Nephron (organoid): ENCODE measurements at regions not wholly inside any gene's neighbourhood (a gene's known extent, or its start where the extent isn't known, plus 50 kb on each side); places are given as distances from the start of the nearest gene placed in this dataset.

Experiments
- H3K27ac Mint-ChIP-seq, 3 experiments: 2 replicates each; pipeline ENCODE4 v1.8.0; 2020; ENCODE audit warnings: mixed read lengths in 3 of 3, mild to moderate bottlenecking in 2 of 3, moderate library complexity in 1 of 3
- H3K27me3 Mint-ChIP-seq: 2 replicates; pipeline ENCODE4 v1.8.0; 2021; ENCODE audit warnings: low read depth, mild to moderate bottlenecking, moderate library complexity, mixed read lengths
- H3K36me3 Mint-ChIP-seq: 2 replicates; pipeline ENCODE4 v1.8.0; 2020; ENCODE audit warnings: low read depth, mixed read lengths
- H3K4me1 Mint-ChIP-seq: 2 replicates; pipeline ENCODE4 v1.8.0; 2020; ENCODE audit warnings: mixed read lengths
- H3K4me3 Mint-ChIP-seq, 3 experiments: 2 replicates each; pipeline ENCODE4 v1.8.0; 2020; ENCODE audit warnings: mild to moderate bottlenecking in 3 of 3, mixed read lengths in 3 of 3, moderate library complexity in 2 of 3
- H3K9me3 Mint-ChIP-seq: 2 replicates; pipeline ENCODE4 v1.8.0; 2020; ENCODE audit warnings: mixed read lengths
- TF ChIP-seq, protein P1 (sequence below), 3 experiments: fragments of 200-600 bp; sonication (generic); IDR thresholded peaks; one replicate each; pipeline ENCODE4 v1.5.0; 2021; ENCODE audit warnings: antibody characterized with exemption in 3 of 3; ENCODE audit not compliant: unreplicated experiment in 3 of 3

DNA sequence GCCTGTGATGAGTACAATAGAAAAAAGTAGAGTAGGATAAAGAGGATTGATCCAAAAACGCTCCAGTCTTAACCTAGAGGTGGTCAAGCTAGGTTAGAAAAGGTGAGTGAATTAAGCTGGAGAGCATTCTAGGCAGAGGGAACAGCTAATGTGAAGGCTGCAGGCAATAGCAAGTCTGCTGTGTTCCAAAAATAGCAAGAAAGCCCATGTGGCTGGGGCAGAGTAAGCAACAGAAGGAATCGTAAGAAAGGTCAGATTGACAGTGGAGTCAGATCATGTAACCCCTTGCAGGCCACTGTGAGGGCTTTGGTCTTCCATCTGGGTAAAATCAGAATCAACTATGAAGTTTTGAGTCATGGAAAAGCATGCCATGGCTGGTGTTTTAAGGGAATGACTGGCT is 155.0 kb downstream of the OPN5 start:
- no peaks in the 10 kb centered on the region for H3K4me1 Mint-ChIP-seq
- TF ChIP-seq, protein P1, sequence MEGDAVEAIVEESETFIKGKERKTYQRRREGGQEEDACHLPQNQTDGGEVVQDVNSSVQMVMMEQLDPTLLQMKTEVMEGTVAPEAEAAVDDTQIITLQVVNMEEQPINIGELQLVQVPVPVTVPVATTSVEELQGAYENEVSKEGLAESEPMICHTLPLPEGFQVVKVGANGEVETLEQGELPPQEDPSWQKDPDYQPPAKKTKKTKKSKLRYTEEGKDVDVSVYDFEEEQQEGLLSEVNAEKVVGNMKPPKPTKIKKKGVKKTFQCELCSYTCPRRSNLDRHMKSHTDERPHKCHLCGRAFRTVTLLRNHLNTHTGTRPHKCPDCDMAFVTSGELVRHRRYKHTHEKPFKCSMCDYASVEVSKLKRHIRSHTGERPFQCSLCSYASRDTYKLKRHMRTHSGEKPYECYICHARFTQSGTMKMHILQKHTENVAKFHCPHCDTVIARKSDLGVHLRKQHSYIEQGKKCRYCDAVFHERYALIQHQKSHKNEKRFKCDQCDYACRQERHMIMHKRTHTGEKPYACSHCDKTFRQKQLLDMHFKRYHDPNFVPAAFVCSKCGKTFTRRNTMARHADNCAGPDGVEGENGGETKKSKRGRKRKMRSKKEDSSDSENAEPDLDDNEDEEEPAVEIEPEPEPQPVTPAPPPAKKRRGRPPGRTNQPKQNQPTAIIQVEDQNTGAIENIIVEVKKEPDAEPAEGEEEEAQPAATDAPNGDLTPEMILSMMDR (IDR thresholded peaks at IDR 0.05; ENCODE audit: unreplicated experiment in 3 of 3) = no peak
- peaks cover 2% of the 10 kb centered on the region for H3K9me3 Mint-ChIP-seq
- no peaks in the 10 kb centered on the region for H3K36me3 Mint-ChIP-seq
- H3K27me3 Mint-ChIP-seq = no peaks in the 10 kb centered on the region
- H3K27ac Mint-ChIP-seq = no peak overlapping the region
- H3K4me3 Mint-ChIP-seq = no peak overlapping the region

DNA sequence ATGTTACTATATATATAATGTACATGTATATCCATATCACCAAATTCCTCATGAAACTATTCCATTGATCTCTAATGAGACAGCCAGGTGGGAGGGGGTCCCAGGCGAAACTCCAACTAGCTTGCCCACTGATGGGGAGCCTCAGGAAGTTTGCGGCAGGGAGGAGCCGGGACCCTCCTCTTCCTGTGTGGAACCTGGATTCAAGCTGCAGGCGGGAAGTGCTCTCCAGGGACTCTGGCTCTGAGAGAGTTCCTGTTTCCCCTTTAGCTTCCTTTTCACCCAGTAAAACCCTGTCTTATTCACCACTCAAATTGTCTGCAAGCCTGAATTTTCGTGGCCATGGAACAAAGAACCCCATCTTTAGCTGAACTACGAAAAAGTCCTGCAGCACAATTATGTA is 152.2 kb downstream of the OPN5 start:
- H3K4me3 Mint-ChIP-seq = no peak overlapping the region
- no peaks in the 10 kb centered on the region for H3K4me1 Mint-ChIP-seq
- H3K27me3 Mint-ChIP-seq = no peaks in the 10 kb centered on the region
- TF ChIP-seq, protein P1 (IDR thresholded peaks at IDR 0.05; ENCODE audit: unreplicated experiment in 3 of 3) = no peak
- H3K9me3 Mint-ChIP-seq = no peaks in the 10 kb centered on the region
- H3K36me3 Mint-ChIP-seq = no peaks in the 10 kb centered on the region
- no peak overlapping the region for H3K27ac Mint-ChIP-seq

DNA sequence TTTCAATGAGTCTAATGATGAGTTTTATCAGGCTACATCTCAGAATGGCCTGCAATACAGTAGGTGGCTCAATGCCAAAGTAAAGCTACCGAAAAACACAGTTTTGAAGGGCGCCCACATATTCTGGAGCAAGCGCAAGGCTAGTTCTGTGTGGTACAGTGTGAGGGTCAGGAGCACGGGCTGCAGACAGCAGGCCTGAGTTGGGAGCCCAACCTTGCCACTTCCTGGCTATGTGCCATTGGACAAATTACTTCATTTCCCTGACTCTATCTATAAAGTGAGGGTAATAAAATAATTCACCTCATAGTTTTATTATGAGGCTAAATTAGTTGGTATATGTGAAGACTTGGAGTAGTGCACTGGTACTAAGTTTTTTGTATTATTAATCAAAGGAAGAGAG is 150.7 kb downstream of the OPN5 start:
- Mint-ChIP-seq H3K4me1 (no peaks in the 10 kb centered on the region), H3K4me3 (no peak overlapping the region), H3K27ac (no peak overlapping the region), H3K9me3 (no peaks in the 10 kb centered on the region), H3K27me3 (no peaks in the 10 kb centered on the region), H3K36me3 (no peaks in the 10 kb centered on the region)
- TF ChIP-seq, protein P1 (IDR thresholded peaks at IDR 0.05; ENCODE audit: unreplicated experiment in 3 of 3) = no peak

DNA sequence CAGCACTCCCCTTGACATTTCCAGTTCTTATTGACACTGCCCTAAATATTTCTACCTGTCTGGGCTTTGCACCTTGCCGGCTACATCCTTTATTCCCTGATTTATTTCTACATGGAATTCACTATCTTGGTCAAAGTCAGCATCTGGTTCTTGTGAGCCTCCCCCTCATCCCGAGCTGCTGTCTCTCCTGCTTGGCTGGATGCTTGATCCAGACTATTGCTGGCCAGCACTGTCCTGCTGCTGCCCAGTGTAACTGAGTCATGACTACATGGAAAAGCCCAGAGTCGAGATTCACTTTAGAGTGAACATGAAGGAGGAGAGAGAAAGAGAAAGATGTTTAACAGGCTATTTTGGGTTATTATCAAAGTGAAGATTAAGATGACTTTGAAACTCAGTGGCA is 142.2 kb downstream of the OPN5 start:
- TF ChIP-seq, protein P1 (IDR thresholded peaks at IDR 0.05; ENCODE audit: unreplicated experiment in 3 of 3) = no peak
- H3K4me1 Mint-ChIP-seq = peaks cover 13% of the 10 kb centered on the region
- no peak overlapping the region for H3K27ac Mint-ChIP-seq
- H3K4me3 Mint-ChIP-seq = no peak overlapping the region
- H3K27me3 Mint-ChIP-seq = no peaks in the 10 kb centered on the region
- no peaks in the 10 kb centered on the region for H3K9me3 Mint-ChIP-seq
- no peaks in the 10 kb centered on the region for H3K36me3 Mint-ChIP-seq

DNA sequence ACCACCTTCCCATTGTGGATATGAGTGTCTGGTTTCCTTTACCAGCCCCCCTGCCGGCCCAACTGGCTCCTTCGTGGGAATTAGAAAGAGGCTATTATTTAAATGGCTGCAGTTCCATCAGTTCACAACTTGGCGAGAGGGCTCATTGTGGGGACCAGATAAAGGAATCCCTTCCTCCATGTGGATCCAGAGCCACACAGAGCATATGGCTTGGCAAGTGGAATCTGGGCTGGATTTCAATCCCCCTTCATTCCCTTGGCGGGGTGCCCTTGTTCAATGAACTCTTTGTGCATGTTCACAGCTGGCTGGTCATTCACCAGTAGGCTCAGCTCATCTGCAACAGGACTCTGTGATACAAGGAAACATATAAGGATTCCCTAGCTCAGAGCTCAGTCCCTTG is 140.6 kb downstream of the OPN5 start:
- Mint-ChIP-seq H3K4me1 (peaks cover 13% of the 10 kb centered on the region), H3K27me3 (no peaks in the 10 kb centered on the region), H3K4me3 (no peak overlapping the region), H3K36me3 (no peaks in the 10 kb centered on the region), H3K27ac (no peak overlapping the region), H3K9me3 (no peaks in the 10 kb centered on the region)
- TF ChIP-seq, protein P1 (IDR thresholded peaks at IDR 0.05; ENCODE audit: unreplicated experiment in 3 of 3) = no peak

DNA sequence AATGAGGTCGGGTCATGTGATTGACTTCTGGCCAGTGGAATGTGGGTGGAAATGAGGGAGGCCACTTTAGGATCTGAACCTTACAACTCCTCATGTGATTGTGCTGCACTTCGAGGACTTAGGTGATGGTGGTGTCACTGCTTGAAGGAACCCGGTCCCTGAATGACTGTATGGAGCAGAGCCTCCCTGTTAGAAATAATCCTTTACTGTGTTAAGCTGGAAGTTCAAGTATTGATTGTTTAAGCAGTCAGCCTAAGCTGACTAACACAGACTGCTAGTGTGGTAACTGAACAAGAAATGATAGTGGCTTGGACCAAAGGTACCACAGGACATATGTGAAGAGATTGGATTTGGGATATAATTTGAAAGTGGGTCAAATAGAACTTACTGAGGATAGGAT is 138.0 kb downstream of the OPN5 start:
- no peaks in the 10 kb centered on the region for H3K9me3 Mint-ChIP-seq
- H3K27ac Mint-ChIP-seq = no peak overlapping the region
- TF ChIP-seq, protein P1 (IDR thresholded peaks at IDR 0.05; ENCODE audit: unreplicated experiment in 3 of 3) = no peak
- H3K27me3 Mint-ChIP-seq = no peaks in the 10 kb centered on the region
- no peaks in the 10 kb centered on the region for H3K36me3 Mint-ChIP-seq
- peaks cover 13% of the 10 kb centered on the region for H3K4me1 Mint-ChIP-seq
- no peak overlapping the region for H3K4me3 Mint-ChIP-seq
